ENCODE measurements at regions not wholly inside any gene's neighbourhood (a gene's known extent, or its start where the extent isn't known, plus 50 kb on each side); places are given as distances from the start of the nearest gene placed in this dataset.

DNA sequence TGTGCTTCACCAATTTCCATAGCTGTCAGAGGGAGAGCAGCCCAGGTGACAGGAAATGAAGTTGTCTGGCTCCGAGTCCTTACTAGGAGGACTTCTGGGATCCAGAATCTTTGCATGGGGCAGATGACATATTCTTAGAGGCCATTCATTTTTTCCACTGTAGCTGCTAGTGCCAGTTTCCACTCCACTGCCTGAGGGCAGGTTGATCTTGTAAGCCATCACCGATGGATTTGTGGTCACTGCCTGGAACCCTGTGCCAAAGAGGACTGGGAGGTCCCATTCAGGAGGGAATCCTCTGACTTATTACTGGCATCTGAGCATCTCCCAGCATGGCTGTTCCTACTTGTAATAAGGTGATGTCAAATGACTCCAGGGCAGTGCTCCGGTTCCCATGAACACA, 144.1 kb upstream of the KCNJ18 start:
- TF ChIP-seq, protein P1, sequence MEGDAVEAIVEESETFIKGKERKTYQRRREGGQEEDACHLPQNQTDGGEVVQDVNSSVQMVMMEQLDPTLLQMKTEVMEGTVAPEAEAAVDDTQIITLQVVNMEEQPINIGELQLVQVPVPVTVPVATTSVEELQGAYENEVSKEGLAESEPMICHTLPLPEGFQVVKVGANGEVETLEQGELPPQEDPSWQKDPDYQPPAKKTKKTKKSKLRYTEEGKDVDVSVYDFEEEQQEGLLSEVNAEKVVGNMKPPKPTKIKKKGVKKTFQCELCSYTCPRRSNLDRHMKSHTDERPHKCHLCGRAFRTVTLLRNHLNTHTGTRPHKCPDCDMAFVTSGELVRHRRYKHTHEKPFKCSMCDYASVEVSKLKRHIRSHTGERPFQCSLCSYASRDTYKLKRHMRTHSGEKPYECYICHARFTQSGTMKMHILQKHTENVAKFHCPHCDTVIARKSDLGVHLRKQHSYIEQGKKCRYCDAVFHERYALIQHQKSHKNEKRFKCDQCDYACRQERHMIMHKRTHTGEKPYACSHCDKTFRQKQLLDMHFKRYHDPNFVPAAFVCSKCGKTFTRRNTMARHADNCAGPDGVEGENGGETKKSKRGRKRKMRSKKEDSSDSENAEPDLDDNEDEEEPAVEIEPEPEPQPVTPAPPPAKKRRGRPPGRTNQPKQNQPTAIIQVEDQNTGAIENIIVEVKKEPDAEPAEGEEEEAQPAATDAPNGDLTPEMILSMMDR (IDR thresholded peaks at IDR 0.05; ENCODE audit: control extremely low read depth in 1 of 3, insufficient read depth in 1 of 3, low read depth in 1 of 3, low read length in 3 of 3) = no peak
- TF ChIP-seq NRF1 (IDR thresholded peaks at IDR 0.05; ENCODE audit: low read depth, low read length) = no peak
- TF ChIP-seq YY1 (IDR thresholded peaks at IDR 0.05; ENCODE audit: low read depth, low read length) = no peak
- no peak for TF ChIP-seq TAF1 (IDR thresholded peaks at IDR 0.05; ENCODE audit: low read depth, low read length)
- TF ChIP-seq SIN3A (conservative IDR thresholded peaks at IDR 0.05 in 1 of 2, IDR thresholded peaks at IDR 0.05 in 1 of 2; ENCODE audit: low read depth in 1 of 2, low read length in 2 of 2) = no peak
- TF ChIP-seq POLR2A (IDR thresholded peaks at IDR 0.05; ENCODE audit: control extremely low read depth in 1 of 2, low read depth in 2 of 2, low read length in 2 of 2) = no peak
- TF ChIP-seq, protein P2, sequence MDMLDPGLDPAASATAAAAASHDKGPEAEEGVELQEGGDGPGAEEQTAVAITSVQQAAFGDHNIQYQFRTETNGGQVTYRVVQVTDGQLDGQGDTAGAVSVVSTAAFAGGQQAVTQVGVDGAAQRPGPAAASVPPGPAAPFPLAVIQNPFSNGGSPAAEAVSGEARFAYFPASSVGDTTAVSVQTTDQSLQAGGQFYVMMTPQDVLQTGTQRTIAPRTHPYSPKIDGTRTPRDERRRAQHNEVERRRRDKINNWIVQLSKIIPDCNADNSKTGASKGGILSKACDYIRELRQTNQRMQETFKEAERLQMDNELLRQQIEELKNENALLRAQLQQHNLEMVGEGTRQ (IDR thresholded peaks at IDR 0.05; ENCODE audit: low read length) = no peak
